ENCODE measurements at regions not wholly inside any gene's neighbourhood (a gene's known extent, or its start where the extent isn't known, plus 50 kb on each side); places are given as distances from the start of the nearest gene placed in this dataset.
A peak's percentile ranks its signal among the peaks of the same experiment; 100 is the strongest.

DNA sequence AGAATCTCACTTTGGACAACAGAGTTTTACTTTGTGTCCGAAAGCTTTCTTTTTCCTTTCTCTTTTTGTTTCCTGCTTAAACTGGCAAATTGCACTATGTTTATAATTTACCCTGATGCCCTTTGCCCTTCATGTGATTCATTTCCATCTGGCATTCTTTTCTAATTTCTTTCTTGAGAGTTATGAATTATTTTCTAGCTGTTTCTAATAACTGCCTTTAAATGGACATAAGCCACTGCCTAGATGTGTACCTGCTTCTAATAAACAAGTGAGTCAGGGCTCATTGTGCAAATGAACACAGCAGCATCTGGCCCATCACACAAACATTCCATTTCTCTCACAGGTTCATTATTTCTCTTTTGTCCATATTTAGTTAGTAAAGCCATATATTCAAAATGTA lies 242.3 kb upstream of the GPRIN3 start:
- no peak for DNase-seq (ENCODE audit: low spot score)

- DNase-seq (ENCODE audit: low spot score) = no peak
Measured at GRCh38 chr4:89545315-89545714, 237.7 kb upstream of the GPRIN3 start.

DNA sequence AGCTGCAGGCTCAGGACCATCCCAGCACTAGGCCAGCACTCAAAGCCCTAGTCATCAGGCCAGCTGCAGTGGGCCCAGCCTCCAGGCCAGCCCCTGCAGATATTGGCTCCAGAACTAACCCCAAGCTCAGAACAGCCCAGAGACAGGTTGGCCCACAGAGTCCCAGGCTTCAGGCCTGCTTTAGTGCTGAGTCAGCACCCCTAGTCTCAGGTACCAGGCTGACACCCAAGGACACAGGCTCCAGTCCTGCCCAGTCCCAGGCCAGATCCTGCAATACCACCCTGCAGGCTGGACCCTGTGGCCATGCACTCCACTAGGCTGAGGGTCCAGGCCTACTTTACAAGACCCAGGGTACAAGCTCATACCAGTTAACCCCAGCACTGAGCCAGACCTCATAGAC lies 234.4 kb upstream of the GPRIN3 start:
- DNase-seq (ENCODE audit: low spot score) = no peak

- no peak for DNase-seq (ENCODE audit: low spot score)
Measured at GRCh38 chr4:89539797-89540711, 232.5 kb upstream of the GPRIN3 start.

DNA sequence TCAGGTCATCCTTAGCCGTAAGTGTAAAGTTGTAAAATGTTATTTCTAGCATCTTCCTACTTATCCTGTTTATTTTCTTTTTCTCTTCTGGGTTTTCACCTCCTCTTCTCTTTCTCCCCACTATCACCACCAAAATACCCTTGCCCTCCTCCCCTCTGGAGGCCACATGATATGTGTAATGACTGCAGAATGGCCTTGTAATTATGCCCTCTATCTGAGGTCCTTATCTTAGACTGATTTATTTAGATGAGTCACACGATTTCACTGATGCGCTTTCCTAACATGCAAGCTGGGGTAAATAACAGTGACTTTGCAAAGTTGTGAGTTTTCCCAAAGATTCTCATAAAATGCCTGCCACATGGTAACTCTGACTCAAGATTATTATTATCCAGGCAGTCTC lies 231.8 kb upstream of the GPRIN3 start:
- peak; percentile 7 for DNase-seq (ENCODE audit: low spot score)

- no peak for DNase-seq (ENCODE audit: low spot score)
Measured at GRCh38 chr4:89538886-89539285, 231.3 kb upstream of the GPRIN3 start.

GRCh38 chr4:89538171-89538570 lies 230.6 kb upstream of the GPRIN3 start:
- DNase-seq (ENCODE audit: low spot score) = no peak

- no peak for DNase-seq (ENCODE audit: low spot score)
Measured at GRCh38 chr4:89537281-89537680, 229.7 kb upstream of the GPRIN3 start.

GRCh38 chr4:89535251-89535650 lies 227.7 kb upstream of the GPRIN3 start:
- DNase-seq (ENCODE audit: low spot score) = no peak

DNA sequence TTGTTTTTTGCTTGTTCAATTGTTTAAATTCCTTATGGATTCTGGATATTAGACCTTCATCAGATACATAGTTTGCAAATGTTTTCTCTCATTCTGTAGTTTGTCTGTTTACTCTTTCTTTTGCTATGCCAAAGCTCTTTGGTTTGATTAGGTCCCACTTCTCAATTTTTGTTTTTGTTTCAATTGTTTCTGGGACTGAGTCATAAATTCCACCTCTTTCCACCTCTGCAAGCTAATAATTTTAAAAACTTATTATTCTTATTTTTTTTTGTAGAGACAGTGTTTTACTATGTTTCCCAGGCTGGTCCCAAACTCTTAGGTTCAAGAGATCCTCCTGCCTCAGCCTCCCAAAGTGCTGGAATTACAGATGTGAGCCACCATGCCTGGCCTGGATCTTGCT lies 226.8 kb upstream of the GPRIN3 start:
- DNase-seq (ENCODE audit: low spot score) = no peak

- DNase-seq (ENCODE audit: low spot score) = no peak
Measured at GRCh38 chr4:89531932-89532640, 224.5 kb upstream of the GPRIN3 start.

GRCh38 chr4:89528526-89529133 lies 221.0 kb upstream of the GPRIN3 start:
- DNase-seq (ENCODE audit: low spot score) = no peak

DNA sequence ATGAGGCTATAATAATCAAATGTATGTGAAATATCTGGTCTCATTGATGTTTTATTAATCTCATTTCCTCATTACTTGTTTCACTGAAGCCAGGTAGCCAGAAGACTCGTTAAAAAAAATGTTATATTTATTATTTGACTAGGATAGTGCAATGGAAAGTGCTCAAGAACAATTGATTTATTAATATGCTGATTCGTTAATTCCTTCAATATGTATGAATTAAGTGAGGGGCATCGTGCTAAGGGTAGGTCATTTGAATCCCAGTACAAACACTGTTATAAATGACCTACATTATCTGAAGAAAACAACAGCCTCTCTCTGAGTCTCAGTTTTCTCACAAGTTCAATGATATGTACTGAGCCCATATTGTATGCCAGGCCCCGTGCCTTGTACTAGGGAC lies 214.2 kb upstream of the GPRIN3 start:
- DNase-seq (ENCODE audit: low spot score) = no peak

DNA sequence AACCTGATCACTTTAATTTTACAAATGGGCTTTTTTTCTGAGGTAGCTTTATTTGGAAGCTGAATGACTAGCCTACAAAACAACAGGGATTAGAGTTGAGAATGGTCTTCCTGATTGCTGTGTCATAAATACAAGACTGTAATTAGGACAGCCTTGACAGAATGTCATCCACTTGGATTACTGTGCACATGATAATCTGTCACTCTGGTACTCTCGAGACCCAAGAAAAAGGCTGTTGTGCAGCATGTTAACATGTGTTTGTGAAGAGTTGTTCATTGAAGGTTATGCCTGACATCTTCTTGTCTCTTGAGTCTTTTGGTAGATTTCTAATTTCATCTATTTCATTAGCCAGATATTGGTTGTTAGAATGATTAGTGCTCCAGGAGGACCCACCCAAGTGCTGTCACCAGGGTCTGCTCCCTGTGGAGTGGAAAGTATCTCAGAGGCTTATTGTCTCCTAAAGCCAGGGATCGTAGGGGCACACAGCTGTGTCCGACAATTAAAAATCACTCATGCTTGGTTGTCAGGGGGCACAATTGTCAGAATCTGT lies 212.2 kb upstream of the GPRIN3 start:
- DNase-seq (ENCODE audit: low spot score) = no peak

GRCh38 chr4:89518259-89518658 lies 210.7 kb upstream of the GPRIN3 start:
- no peak for DNase-seq (ENCODE audit: low spot score)

DNA sequence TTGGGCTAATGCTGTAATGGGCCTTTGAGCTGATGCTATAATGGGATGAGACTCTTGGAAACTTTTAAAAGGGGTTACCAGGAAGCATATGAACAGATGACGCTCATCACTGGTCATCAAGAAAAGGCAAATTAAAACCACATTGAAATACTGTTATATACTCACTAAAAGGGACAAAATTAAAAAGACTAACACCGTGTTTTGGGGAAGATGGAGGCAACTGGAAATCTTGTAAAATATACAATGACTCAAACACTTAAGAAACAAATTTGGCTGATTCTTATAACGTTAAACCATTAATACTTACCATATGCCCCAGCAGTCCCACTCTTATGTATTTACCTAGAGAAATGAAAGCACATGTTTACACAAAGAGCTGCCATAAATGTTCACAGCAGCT lies 207.2 kb upstream of the GPRIN3 start:
- no peak for DNase-seq (ENCODE audit: low spot score)

GRCh38 chr4:89511776-89512175 lies 204.2 kb upstream of the GPRIN3 start:
- no peak for DNase-seq (ENCODE audit: low spot score)

- DNase-seq (ENCODE audit: low spot score) = peak; percentile 2
Measured at GRCh38 chr4:89509708-89510281, 202.2 kb upstream of the GPRIN3 start.

- DNase-seq (ENCODE audit: low spot score) = no peak
Measured at GRCh38 chr4:89506866-89507491, 199.4 kb upstream of the GPRIN3 start.

- DNase-seq (ENCODE audit: low spot score) = no peak
Measured at GRCh38 chr4:89502581-89502980, 195.0 kb upstream of the GPRIN3 start.

GRCh38 chr4:89497517-89498308 lies 190.1 kb upstream of the GPRIN3 start:
- no peak for DNase-seq (ENCODE audit: low spot score)
